ENCODE measurements at regions not wholly inside any gene's neighbourhood (a gene's known extent, or its start where the extent isn't known, plus 50 kb on each side); places are given as distances from the start of the nearest gene placed in this dataset.

DNA sequence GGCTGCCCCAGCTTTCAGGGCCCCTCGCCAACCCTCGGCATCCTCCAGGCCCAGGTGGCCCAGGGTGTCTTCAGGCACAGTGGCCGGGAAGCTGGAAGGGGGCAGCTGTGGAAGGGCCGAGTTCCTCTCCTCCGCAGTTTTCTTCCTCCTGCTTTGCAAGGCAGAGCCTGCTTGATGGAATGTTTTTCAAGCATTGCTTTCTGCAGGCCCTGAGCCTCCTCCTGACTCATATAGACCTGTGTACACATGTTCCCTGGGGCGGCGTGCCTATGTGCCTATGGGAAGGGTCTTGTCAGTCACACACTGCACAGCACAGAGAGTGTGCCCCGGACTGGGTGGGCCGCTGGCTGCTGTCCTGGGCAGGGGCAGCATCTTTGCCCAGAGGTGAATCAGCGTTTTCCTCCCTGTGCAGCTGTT lies 107.5 kb downstream of the ERMARD start:
- TF ChIP-seq CTCF (IDR thresholded peaks at IDR 0.05) (no peak), TCF7 (CRISPR knock-in tag; IDR thresholded peaks at IDR 0.05; ENCODE audit: low read depth) (no peak), MAX (CRISPR knock-in tag; IDR thresholded peaks at IDR 0.05) (no peak)

Data from WTC11 (cell line).